CD4-positive, alpha-beta T cell (primary cell): ENCODE measurements at regions not wholly inside any gene's neighbourhood (a gene's known extent, or its start where the extent isn't known, plus 50 kb on each side); places are given as distances from the start of the nearest gene placed in this dataset.

Experiments used
- ATAC-seq: fragments of 200-7000 bp; cut with Tn5 transposase; one replicate; pipeline ENCODE4 v1.10.0; 2022; ENCODE audit warnings: mild to moderate bottlenecking; ENCODE audit not compliant: poor library complexity
- CTCF ChIA-PET: fragments of 350-600 bp; sonication (Branson Sonifier 250); formaldehyde crosslinking; loops from one replicate; lab custom pipeline; 2021; ENCODE audit warnings: antibody characterized with exemption, inconsistent platforms; lab: Charles Lee
- POLR2A ChIA-PET: fragments of 350-600 bp; sonication (Branson Sonifier 250); formaldehyde crosslinking; loops from one replicate; lab custom pipeline; 2021; ENCODE audit warnings: antibody characterized with exemption, inconsistent platforms; lab: Charles Lee
- DNase-seq, 14 experiments: peaks; one replicate each; pipeline ENCODE4 v3.0.0-alpha.2; 2013 to 2020; ENCODE audit warnings: mixed read lengths in 2 of 14
- H3K27ac ChIP-seq, 2 donors: one replicate each; pipeline versions ENCODE4 v1.5.1 to v1.7.0; 2013; ENCODE audit warnings: low read length in 2 of 2, low read depth in 1 of 2, mild to moderate bottlenecking in 1 of 2
- H3K27me3 ChIP-seq, 2 experiments: 1 replicate in 1 of 2; 2 replicates in 1 of 2; pipeline versions ENCODE4 v1.6.1 to v1.7.0; 2013; ENCODE audit warnings: low read length in 2 of 2, control low read depth in 1 of 2, mild to moderate bottlenecking in 1 of 2, moderate library complexity in 1 of 2; ENCODE audit not compliant: insufficient read depth in 2 of 2, control insufficient read depth in 1 of 2
- H3K36me3 ChIP-seq: one replicate; pipeline ENCODE4 v1.6.1; 2013; ENCODE audit warnings: low read length, control low read depth; ENCODE audit not compliant: insufficient read depth
- H3K4me1 ChIP-seq: one replicate; pipeline ENCODE4 v1.6.1; 2013; ENCODE audit warnings: low read length, control low read depth; ENCODE audit not compliant: insufficient read depth
- H3K4me3 ChIP-seq: one replicate; pipeline ENCODE4 v1.5.1; 2013; ENCODE audit warnings: mild to moderate bottlenecking, low read length, moderate library complexity
- H3K9me3 ChIP-seq, 2 experiments: 1 replicate in 1 of 2; 2 replicates in 1 of 2; pipeline versions ENCODE4 v1.6.1 to v1.7.0; 2013; ENCODE audit warnings: low read length in 2 of 2, mild to moderate bottlenecking in 2 of 2, control low read depth in 1 of 2, moderate library complexity in 1 of 2; ENCODE audit not compliant: control insufficient read depth in 1 of 2, insufficient read depth in 1 of 2
- H3K27ac Mint-ChIP-seq: one replicate; pipeline ENCODE4 v1.8.0; 2020; ENCODE audit warnings: mixed read lengths
- H3K27me3 Mint-ChIP-seq: one replicate; pipeline ENCODE4 v1.8.0; 2021; ENCODE audit warnings: mixed read lengths
- H3K36me3 Mint-ChIP-seq: one replicate; pipeline ENCODE4 v1.8.0; 2021; ENCODE audit warnings: low read depth, mixed read lengths
- H3K4me1 Mint-ChIP-seq: one replicate; pipeline ENCODE4 v1.8.0; 2021; ENCODE audit warnings: low read depth, mixed read lengths
- H3K4me3 Mint-ChIP-seq: one replicate; pipeline ENCODE4 v1.8.0; 2020; ENCODE audit warnings: mild to moderate bottlenecking, mixed read lengths
- H3K9me3 Mint-ChIP-seq: one replicate; pipeline ENCODE4 v1.8.0; 2020; ENCODE audit warnings: mixed read lengths
- intact Hi-C, 2 experiments: fragments of 100-400 bp; cut with DNase I in 1 of 2; cut with micrococcal nuclease in 1 of 2; formaldehyde crosslinking; loops; one replicate each; pipeline versions ENCODE4 v1.15.1 to v1.9.0; 2023 to 2025; cut with DNase I, micrococcal nuclease
- TF ChIP-seq, protein P1 (sequence below): fragments of 200-600 bp; IDR thresholded peaks from one replicate; pipeline ENCODE4 v1.8.0; 2022; ENCODE audit warnings: antibody characterized with exemption, mild to moderate bottlenecking

DNA sequence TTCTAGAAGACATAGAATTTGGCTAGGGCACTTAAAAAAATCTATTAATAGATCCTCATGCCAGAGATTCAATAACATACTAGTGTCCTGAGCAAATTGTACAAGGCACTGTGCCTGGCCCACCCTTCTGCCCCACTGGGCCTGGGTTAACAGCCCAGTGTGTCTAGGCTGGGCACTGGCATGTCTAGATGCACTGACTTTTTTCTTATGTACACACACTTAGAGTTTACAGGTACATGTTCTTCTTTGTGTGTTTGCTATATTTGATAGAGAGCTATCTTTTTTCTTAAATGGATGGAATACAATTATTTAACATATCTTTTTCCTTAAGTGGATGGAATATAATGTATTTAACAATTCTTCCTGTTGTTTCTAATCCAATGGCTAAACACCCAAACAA is 241.5 kb downstream of the AUH start:
- ChIA-PET POLR2A (no interaction called here), CTCF (no interaction called here)
- no peaks in the 10 kb centered on the region for H3K4me1 ChIP-seq
- no peaks in the 10 kb centered on the region for H3K36me3 ChIP-seq
- no peak overlapping the region for H3K27ac Mint-ChIP-seq
- ATAC-seq (no peak), DNase-seq (no peak)
- peaks cover 6 to 7% of the 10 kb centered on the region in 2 experiments for H3K27me3 ChIP-seq
- intact Hi-C loops = no loop called here
- H3K27me3 Mint-ChIP-seq = peaks cover 39% of the 10 kb centered on the region
- H3K4me3 ChIP-seq = no peak overlapping the region
- TF ChIP-seq, protein P1, sequence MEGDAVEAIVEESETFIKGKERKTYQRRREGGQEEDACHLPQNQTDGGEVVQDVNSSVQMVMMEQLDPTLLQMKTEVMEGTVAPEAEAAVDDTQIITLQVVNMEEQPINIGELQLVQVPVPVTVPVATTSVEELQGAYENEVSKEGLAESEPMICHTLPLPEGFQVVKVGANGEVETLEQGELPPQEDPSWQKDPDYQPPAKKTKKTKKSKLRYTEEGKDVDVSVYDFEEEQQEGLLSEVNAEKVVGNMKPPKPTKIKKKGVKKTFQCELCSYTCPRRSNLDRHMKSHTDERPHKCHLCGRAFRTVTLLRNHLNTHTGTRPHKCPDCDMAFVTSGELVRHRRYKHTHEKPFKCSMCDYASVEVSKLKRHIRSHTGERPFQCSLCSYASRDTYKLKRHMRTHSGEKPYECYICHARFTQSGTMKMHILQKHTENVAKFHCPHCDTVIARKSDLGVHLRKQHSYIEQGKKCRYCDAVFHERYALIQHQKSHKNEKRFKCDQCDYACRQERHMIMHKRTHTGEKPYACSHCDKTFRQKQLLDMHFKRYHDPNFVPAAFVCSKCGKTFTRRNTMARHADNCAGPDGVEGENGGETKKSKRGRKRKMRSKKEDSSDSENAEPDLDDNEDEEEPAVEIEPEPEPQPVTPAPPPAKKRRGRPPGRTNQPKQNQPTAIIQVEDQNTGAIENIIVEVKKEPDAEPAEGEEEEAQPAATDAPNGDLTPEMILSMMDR = no peak
- H3K27ac ChIP-seq = no peak overlapping the region
- H3K36me3 Mint-ChIP-seq = no peaks in the 10 kb centered on the region
- H3K9me3 Mint-ChIP-seq = peaks cover 2% of the 10 kb centered on the region
- H3K4me3 Mint-ChIP-seq = no peak overlapping the region
- peaks cover 0 to 16% of the 10 kb centered on the region in 2 experiments for H3K9me3 ChIP-seq
- H3K4me1 Mint-ChIP-seq = no peaks in the 10 kb centered on the region

DNA sequence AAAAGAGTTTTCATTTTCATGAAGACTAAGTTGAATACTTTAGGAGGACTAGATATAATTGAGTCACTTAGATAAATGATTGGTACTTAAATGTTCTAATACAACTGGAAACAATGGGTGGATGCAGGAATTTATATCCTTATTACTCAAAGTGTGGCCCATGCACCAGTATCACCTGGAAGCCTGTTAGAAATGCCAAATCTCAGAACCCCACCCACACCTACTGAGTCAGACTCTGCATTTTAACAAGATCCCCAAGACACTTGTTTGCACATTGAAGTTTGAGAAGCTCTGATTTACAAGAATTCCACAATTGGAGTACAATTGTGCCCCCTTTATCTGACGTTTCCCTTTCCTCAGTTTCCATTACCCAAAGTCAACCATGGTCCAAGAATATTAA is 239.0 kb downstream of the AUH start:
- H3K27ac Mint-ChIP-seq = no peak overlapping the region
- H3K4me3 ChIP-seq = no peak overlapping the region
- ATAC-seq = no peak
- H3K4me1 ChIP-seq = no peaks in the 10 kb centered on the region
- no peaks in the 10 kb centered on the region for H3K36me3 Mint-ChIP-seq
- H3K9me3 Mint-ChIP-seq = peaks cover 2% of the 10 kb centered on the region
- H3K4me1 Mint-ChIP-seq = no peaks in the 10 kb centered on the region
- no peak overlapping the region for H3K4me3 Mint-ChIP-seq
- H3K27ac ChIP-seq = no peak overlapping the region
- ChIA-PET POLR2A (no interaction called here), CTCF (no interaction called here)
- TF ChIP-seq, protein P1 = no peak
- no peak for DNase-seq
- peaks cover 24% of the 10 kb centered on the region for H3K27me3 Mint-ChIP-seq
- H3K9me3 ChIP-seq = peaks cover 0 to 4% of the 10 kb centered on the region in 2 experiments
- H3K27me3 ChIP-seq = peaks cover 3 to 5% of the 10 kb centered on the region in 2 experiments
- intact Hi-C loops = no loop called here
- no peaks in the 10 kb centered on the region for H3K36me3 ChIP-seq

DNA sequence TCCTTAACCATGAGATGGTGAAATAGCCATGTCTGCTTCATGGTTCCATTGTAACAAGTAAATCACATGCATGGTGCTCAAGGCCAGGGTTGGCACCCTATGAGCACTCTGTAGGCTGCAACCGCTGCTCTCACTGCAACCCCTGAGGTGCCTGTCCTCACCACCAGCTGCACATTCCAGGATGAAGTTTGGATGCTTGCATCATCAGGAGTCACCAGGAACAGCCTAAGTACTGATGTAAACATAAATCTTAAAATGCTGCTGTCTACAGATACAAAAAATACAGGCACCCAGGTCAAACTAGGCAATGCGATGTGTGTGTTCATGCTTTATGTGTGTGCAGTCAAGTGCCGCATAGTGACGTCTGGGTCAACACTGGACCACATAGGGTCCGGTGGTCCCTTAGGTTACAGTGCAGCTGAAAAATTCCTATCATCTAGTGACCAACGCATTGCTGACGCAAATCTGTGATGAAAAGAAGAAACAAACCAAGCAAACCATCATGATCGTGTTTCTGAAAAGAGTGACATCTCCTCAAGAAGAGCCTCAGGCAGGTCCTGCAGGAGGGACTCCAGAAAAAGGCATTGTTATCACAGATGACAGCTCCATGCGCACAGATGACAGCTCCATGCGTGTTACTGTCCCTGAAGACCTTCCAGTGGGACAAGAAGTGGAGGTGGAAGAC is 234.8 kb downstream of the AUH start:
- peaks cover 5% of the 10 kb centered on the region for H3K4me1 Mint-ChIP-seq
- no peaks in the 10 kb centered on the region for H3K9me3 ChIP-seq
- no peak overlapping the region for H3K4me3 Mint-ChIP-seq
- POLR2A ChIA-PET = no interaction called here
- no peaks in the 10 kb centered on the region for H3K36me3 Mint-ChIP-seq
- no peaks in the 10 kb centered on the region for H3K27me3 Mint-ChIP-seq
- no peak overlapping the region for H3K4me3 ChIP-seq
- CTCF ChIA-PET = no interaction called here
- no peaks in the 10 kb centered on the region for H3K27me3 ChIP-seq
- intact Hi-C loops = no loop called here
- H3K27ac Mint-ChIP-seq = no peak overlapping the region
- ATAC-seq (no peak), DNase-seq (no peak)
- H3K4me1 ChIP-seq = peaks cover 5% of the 10 kb centered on the region
- H3K36me3 ChIP-seq = no peaks in the 10 kb centered on the region
- TF ChIP-seq, protein P1 = no peak
- peaks cover 2% of the 10 kb centered on the region for H3K9me3 Mint-ChIP-seq
- no peak overlapping the region for H3K27ac ChIP-seq
